Aorta (tissue), 5 donors: ENCODE measurements at regions not wholly inside any gene's neighbourhood (a gene's known extent, or its start where the extent isn't known, plus 50 kb on each side); places are given as distances from the start of the nearest gene placed in this dataset.
A peak's percentile ranks its signal among the peaks of the same experiment; 100 is the strongest.

Experiments used
- ATAC-seq: fragments of 200-7000 bp; cut with Tn5 transposase; one replicate; pipeline ENCODE4 v1.9.1; 2022; ENCODE audit warnings: moderate library complexity; ENCODE audit not compliant: low FRiP score
- DNase-seq, 2 donors: peaks; one replicate each; pipeline ENCODE4 v3.0.0-alpha.2; 2020
- H3K27ac ChIP-seq, 2 donors: one replicate each; pipeline ENCODE4 v1.5.1; 2013; ENCODE audit warnings: low read length in 2 of 2, mild to moderate bottlenecking in 2 of 2, moderate library complexity in 2 of 2, control low read depth in 1 of 2, inconsistent platforms in 1 of 2, low read depth in 1 of 2
- H3K27me3 ChIP-seq, 2 donors: one replicate each; pipeline ENCODE4 v1.6.1; 2013; ENCODE audit warnings: control low read depth in 1 of 2, low read length in 1 of 2, mild to moderate bottlenecking in 1 of 2, moderate library complexity in 1 of 2; ENCODE audit not compliant: insufficient read depth in 2 of 2, control insufficient read depth in 1 of 2
- H3K36me3 ChIP-seq, 2 donors: one replicate each; pipeline ENCODE4 v1.6.1; 2013; ENCODE audit warnings: control low read depth in 1 of 2, low read length in 1 of 2, mild to moderate bottlenecking in 1 of 2; ENCODE audit not compliant: insufficient read depth in 2 of 2, control insufficient read depth in 1 of 2
- H3K4me1 ChIP-seq, 2 donors: one replicate each; pipeline ENCODE4 v1.6.1; 2013; ENCODE audit warnings: low read length in 2 of 2, control low read depth in 1 of 2, mild to moderate bottlenecking in 1 of 2, moderate library complexity in 1 of 2; ENCODE audit not compliant: insufficient read depth in 2 of 2, control insufficient read depth in 1 of 2
- H3K4me3 ChIP-seq, 2 donors: one replicate each; pipeline ENCODE4 v1.5.1; 2013; ENCODE audit warnings: low read length in 2 of 2, control low read depth in 1 of 2, mild to moderate bottlenecking in 1 of 2
- H3K9me3 ChIP-seq: one replicate; pipeline ENCODE4 v1.6.1; 2013; ENCODE audit warnings: mild to moderate bottlenecking, low read length; ENCODE audit not compliant: control insufficient read depth
- WGBS, 2 donors: extraction: QIAGEN DNeasy Blood & Tissue Kit; methylation state at CpG; one replicate each; pipeline ENCODE4 v1.1.7; 2013; 5-methylcytosine and 5-hydroxymethylcytosine counted together
- intact Hi-C, 2 donors: fragments of 100-400 bp; cut with DNase I; formaldehyde crosslinking; loops; one replicate each; pipeline versions ENCODE4 v1.14.2 to v1.15.0; 2022
- donor health status: healthy with polysubstance abuse.
- donor health status: Bipolar disorder and iron deficiency.
- donor health status: DM: no; HTN: no; CAD: no.
- donor health status: DM: no; HTN: no; CAD: no.
- donor health status: DM: yes; HTN: yes; CAD: no.

- Histone ChIP-seq H3K36me3 (no peaks in the 10 kb centered on the region), H3K4me1 (no peaks in the 10 kb centered on the region), H3K4me3 (no peak overlapping the region), H3K27me3 (no peaks in the 10 kb centered on the region), H3K9me3 (no peaks in the 10 kb centered on the region), H3K27ac (no peak overlapping the region)
- WGBS, 2 donors: 61 to 67% methylated on average over 1 of the region's 1 CpG
- ATAC-seq: no peak
- intact Hi-C loops: no loop called here
- no peak for DNase-seq
Observed at GRCh38 chr4:79495447-79495846, 87.4 kb upstream of the GK2 start.

- H3K36me3 ChIP-seq: no peaks in the 10 kb centered on the region
- no peaks in the 10 kb centered on the region for H3K9me3 ChIP-seq
- no peaks in the 10 kb centered on the region for H3K27me3 ChIP-seq
- no peak overlapping the region for H3K27ac ChIP-seq
- no peaks in the 10 kb centered on the region for H3K4me1 ChIP-seq
- ATAC-seq (peak; percentile 41), DNase-seq (no peak)
- no peak overlapping the region for H3K4me3 ChIP-seq
- WGBS, 2 donors: 30 to 42% methylated on average over 3 of the region's 3 CpGs
- intact Hi-C loops: no loop called here
Observed at GRCh38 chr4:79492148-79492547, 84.1 kb upstream of the GK2 start.

- intact Hi-C loops: no loop called here
- Histone ChIP-seq H3K4me1 (no peaks in the 10 kb centered on the region), H3K9me3 (no peaks in the 10 kb centered on the region), H3K27ac (no peak overlapping the region), H3K4me3 (no peak overlapping the region), H3K36me3 (no peaks in the 10 kb centered on the region), H3K27me3 (no peaks in the 10 kb centered on the region)
- DNase-seq: no peak
- no peak for ATAC-seq
- WGBS, 2 donors: 94 to 95% methylated on average over 2 of the region's 2 CpGs
Observed at GRCh38 chr4:79489506-79489905, 81.5 kb upstream of the GK2 start.

- Histone ChIP-seq H3K9me3 (no peaks in the 10 kb centered on the region), H3K4me3 (no peak overlapping the region), H3K36me3 (no peaks in the 10 kb centered on the region), H3K27ac (no peak overlapping the region), H3K27me3 (no peaks in the 10 kb centered on the region), H3K4me1 (no peaks in the 10 kb centered on the region)
- DNase-seq (peak in 1 of 2 donors; percentile 46), ATAC-seq (no peak)
- 75 to 77% methylated on average over 2 of the region's 2 CpGs for WGBS, 2 donors
- intact Hi-C loops: no loop called here
Observed at GRCh38 chr4:79476196-79476595, 68.2 kb upstream of the GK2 start.

- Histone ChIP-seq H3K9me3 (no peaks in the 10 kb centered on the region), H3K36me3 (no peaks in the 10 kb centered on the region), H3K27me3 (no peaks in the 10 kb centered on the region), H3K4me3 (no peak overlapping the region), H3K27ac (no peak overlapping the region), H3K4me1 (no peaks in the 10 kb centered on the region)
- DNase-seq (no peak), ATAC-seq (no peak)
- 83% methylated on average over 3 of the region's 3 CpGs for WGBS, 2 donors
- intact Hi-C loops: no loop called here
Observed at GRCh38 chr4:79473439-79473724, 65.4 kb upstream of the GK2 start.

- 65 to 68% methylated on average over 3 of the region's 3 CpGs for WGBS, 2 donors
- no peak for ATAC-seq
Observed at GRCh38 chr4:79472693-79473438, 64.8 kb upstream of the GK2 start.

GRCh38 chr4:79472036-79472435, 64.0 kb upstream of the GK2 start:
- ATAC-seq (no peak), DNase-seq (no peak)
- WGBS, 2 donors: 43 to 69% methylated on average over 1 of the region's 1 CpG
- H3K27ac ChIP-seq: no peak overlapping the region
- no peaks in the 10 kb centered on the region for H3K4me1 ChIP-seq
- no peaks in the 10 kb centered on the region for H3K9me3 ChIP-seq
- no peaks in the 10 kb centered on the region for H3K27me3 ChIP-seq
- no peak overlapping the region for H3K4me3 ChIP-seq
- no peaks in the 10 kb centered on the region for H3K36me3 ChIP-seq
- intact Hi-C loops: no loop called here

More at GRCh38 chr4:79472693-79473438, 64.8 kb upstream of the GK2 start:
- intact Hi-C loops: no loop called here
- H3K4me3 ChIP-seq: no peak overlapping the region
- DNase-seq: no peak
- no peak overlapping the region for H3K27ac ChIP-seq
- no peaks in the 10 kb centered on the region for H3K36me3 ChIP-seq
- H3K27me3 ChIP-seq: no peaks in the 10 kb centered on the region
- H3K4me1 ChIP-seq: no peaks in the 10 kb centered on the region
- H3K9me3 ChIP-seq: no peaks in the 10 kb centered on the region

GRCh38 chr4:79471309-79471708, 63.3 kb upstream of the GK2 start:
- Histone ChIP-seq H3K4me1 (no peaks in the 10 kb centered on the region), H3K36me3 (no peaks in the 10 kb centered on the region), H3K27ac (no peak overlapping the region), H3K4me3 (no peak overlapping the region), H3K9me3 (no peaks in the 10 kb centered on the region), H3K27me3 (no peaks in the 10 kb centered on the region)
- no peak for DNase-seq
- ATAC-seq: no peak
- intact Hi-C loops: no loop called here

- Histone ChIP-seq H3K27me3 (no peaks in the 10 kb centered on the region), H3K27ac (no peak overlapping the region), H3K4me1 (no peaks in the 10 kb centered on the region), H3K4me3 (no peak overlapping the region), H3K9me3 (no peaks in the 10 kb centered on the region), H3K36me3 (no peaks in the 10 kb centered on the region)
- intact Hi-C loops: no loop called here
- DNase-seq (no peak), ATAC-seq (no peak)
Observed at GRCh38 chr4:79467246-79467932, 59.4 kb upstream of the GK2 start.
